Right lobe of liver (tissue), 4 donors: ENCODE measurements at regions not wholly inside any gene's neighbourhood (a gene's known extent, or its start where the extent isn't known, plus 50 kb on each side); places are given as distances from the start of the nearest gene placed in this dataset.

Experiments
- POLR2A ChIP-seq: fragments of 450-650 bp; IDR thresholded peaks from one replicate; pipeline ENCODE4 v1.6.1; 2017; ENCODE audit warnings: antibody characterized with exemption, mild to moderate bottlenecking
- TF ChIP-seq, protein P1 (sequence below), 4 donors: fragments of 200-600 bp in 3 of 4; fragments of 450-650 bp in 1 of 4; IDR thresholded peaks; one replicate each; pipeline versions ENCODE4 v1.5.1 to v1.8.0; 2016 to 2022; ENCODE audit warnings: antibody characterized with exemption in 4 of 4, mild to moderate bottlenecking in 2 of 4
- donor health status: DM: no; HTN: no; CAD: no.
- donor health status: DM: no; HTN: no; CAD: no.
- donor health status: DM: no; HTN: yes; CAD: no.

DNA sequence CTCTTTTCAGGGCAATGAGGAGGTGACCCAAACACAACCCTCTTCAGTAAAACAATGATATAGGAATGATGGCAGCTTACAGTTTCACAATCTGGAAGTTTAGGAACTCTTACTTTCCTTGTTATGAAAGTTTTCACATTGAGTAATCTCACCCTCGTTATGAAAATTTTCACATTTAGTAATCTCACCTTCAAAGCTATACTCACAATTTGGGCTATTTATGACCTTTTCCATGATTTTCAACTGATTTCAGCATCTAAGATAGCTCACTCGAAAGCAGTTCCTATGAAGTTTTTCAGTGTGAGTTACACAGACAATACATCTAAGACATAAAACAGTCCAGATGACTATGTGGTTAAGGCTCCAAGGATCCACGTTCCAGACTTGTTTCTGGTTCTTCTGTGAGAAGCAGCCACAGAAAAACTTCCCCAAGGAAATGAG lies 57.1 kb downstream of the FOXD1 start:
- TF ChIP-seq, protein P1, sequence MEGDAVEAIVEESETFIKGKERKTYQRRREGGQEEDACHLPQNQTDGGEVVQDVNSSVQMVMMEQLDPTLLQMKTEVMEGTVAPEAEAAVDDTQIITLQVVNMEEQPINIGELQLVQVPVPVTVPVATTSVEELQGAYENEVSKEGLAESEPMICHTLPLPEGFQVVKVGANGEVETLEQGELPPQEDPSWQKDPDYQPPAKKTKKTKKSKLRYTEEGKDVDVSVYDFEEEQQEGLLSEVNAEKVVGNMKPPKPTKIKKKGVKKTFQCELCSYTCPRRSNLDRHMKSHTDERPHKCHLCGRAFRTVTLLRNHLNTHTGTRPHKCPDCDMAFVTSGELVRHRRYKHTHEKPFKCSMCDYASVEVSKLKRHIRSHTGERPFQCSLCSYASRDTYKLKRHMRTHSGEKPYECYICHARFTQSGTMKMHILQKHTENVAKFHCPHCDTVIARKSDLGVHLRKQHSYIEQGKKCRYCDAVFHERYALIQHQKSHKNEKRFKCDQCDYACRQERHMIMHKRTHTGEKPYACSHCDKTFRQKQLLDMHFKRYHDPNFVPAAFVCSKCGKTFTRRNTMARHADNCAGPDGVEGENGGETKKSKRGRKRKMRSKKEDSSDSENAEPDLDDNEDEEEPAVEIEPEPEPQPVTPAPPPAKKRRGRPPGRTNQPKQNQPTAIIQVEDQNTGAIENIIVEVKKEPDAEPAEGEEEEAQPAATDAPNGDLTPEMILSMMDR (IDR thresholded peaks at IDR 0.05), result no peak
- TF ChIP-seq POLR2A, result no peak
